ENCODE measurements at regions not wholly inside any gene's neighbourhood (a gene's known extent, or its start where the extent isn't known, plus 50 kb on each side); places are given as distances from the start of the nearest gene placed in this dataset.
A peak's percentile ranks its signal among the peaks of the same experiment; 100 is the strongest.

- no peak for DNase-seq (ENCODE audit: low spot score)
These were observed 395.2 kb upstream of the DCN start for GRCh38 chr12:91577586-91578539.

GRCh38 chr12:91576432-91576831 is 393.8 kb upstream of the DCN start:
- no peak for DNase-seq (ENCODE audit: low spot score)

GRCh38 chr12:91575630-91576029 is 393.0 kb upstream of the DCN start:
- no peak for DNase-seq (ENCODE audit: low spot score)

- no peak for DNase-seq (ENCODE audit: low spot score)
These were observed 392.4 kb upstream of the DCN start for GRCh38 chr12:91574975-91575374.

DNA sequence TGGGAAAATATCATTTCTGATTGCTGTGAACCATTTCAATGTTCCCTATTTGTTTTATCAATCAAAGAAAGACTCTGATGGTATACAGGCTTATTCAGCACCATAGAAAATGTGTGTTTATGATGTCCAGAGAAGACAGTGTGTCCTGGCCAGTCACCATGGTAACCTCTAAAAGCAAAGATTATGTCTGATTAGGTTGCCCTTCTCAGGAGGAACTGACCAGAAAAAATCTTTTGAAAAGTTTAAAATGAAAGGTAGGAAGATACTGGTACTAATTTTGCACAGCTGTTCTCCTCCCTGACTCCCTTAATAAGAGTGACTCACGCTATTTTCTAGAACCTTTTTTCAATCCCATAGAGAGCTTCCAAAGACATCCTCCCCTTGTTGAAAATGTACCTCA is 391.8 kb upstream of the DCN start:
- DNase-seq (ENCODE audit: low spot score): no peak

DNA sequence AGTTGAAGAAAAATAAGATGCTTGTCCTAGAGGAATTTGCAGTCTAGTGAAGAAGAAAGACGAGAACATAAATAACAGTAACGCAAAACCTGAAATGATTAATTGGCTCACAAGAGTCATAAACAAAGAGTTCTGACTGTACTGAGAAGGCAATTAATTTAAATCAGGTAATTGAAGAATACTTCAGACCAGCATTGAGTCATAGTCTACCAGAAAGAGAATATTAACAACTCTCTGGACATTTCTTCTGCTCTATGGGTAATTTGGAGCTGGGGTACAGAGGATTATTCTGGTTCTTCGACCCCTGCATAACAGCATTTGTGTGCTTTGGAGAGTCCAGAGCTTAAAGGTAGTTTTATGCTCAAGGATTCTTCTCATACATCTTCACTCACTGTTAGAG is 390.3 kb upstream of the DCN start:
- no peak for DNase-seq (ENCODE audit: low spot score)

DNA sequence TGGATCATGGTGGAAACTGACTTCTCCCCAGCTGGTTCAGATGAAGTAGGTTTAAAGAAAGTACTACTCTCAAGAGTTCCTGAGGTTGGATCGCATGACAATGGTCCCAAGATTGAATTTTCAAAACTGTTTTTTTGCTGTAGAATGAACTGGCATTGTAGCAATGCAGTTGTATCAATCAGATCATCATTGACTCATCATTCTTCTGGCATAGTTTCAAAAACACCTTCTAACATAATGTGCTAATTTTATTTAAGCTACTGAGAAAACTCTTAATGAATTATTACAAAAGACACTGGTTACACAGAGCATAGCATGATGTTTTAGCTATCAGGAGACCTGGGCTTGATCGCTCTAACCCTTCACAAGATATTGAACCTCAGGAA is 384.5 kb upstream of the DCN start:
- no peak for DNase-seq (ENCODE audit: low spot score)

GRCh38 chr12:91566328-91567099 is 383.9 kb upstream of the DCN start:
- DNase-seq (ENCODE audit: low spot score): no peak

DNA sequence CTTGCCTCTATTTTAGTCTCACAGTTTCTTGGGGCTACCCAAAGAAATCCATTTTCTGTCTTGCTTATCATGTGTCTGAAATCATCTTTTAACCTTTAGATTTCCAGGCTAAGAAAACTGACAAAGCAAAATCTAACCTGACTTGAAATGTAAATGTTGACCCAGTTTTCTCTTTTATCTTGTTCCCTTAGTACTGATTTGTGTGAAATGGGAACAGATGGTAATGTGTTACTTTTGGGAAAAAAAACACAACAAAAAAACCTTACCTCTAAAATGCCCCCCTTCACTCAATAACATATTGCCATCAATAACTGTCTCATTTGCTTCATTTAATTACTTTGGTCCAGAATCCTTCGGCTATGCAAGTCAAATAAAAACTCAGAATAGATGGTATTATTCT is 383.2 kb upstream of the DCN start:
- DNase-seq (ENCODE audit: low spot score): no peak

DNA sequence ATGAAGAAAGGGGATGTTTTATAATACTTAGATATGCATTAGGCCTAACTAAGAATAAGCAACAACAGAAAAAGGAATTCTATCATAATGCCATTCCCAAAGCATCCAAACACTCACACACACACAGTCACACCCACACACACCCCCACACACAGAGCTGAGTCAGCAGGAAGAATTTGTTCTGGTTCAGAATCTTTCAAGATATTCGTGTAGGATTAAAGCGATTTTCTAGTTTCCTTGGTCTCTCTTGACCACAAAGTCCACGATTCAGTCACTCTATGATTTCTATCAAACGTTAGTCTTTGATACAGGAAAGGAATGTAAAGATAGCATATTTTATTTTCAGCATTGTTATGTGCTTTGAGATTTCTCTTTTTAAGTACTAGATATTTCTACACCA is 382.6 kb upstream of the DCN start:
- DNase-seq (ENCODE audit: low spot score): no peak

GRCh38 chr12:91563011-91563765 is 380.6 kb upstream of the DCN start:
- DNase-seq (ENCODE audit: low spot score): no peak

- DNase-seq (ENCODE audit: low spot score): peak; percentile 35
These were observed 379.9 kb upstream of the DCN start for GRCh38 chr12:91562476-91562875.

- DNase-seq (ENCODE audit: low spot score): no peak
These were observed 379.3 kb upstream of the DCN start for GRCh38 chr12:91561958-91562325.

DNA sequence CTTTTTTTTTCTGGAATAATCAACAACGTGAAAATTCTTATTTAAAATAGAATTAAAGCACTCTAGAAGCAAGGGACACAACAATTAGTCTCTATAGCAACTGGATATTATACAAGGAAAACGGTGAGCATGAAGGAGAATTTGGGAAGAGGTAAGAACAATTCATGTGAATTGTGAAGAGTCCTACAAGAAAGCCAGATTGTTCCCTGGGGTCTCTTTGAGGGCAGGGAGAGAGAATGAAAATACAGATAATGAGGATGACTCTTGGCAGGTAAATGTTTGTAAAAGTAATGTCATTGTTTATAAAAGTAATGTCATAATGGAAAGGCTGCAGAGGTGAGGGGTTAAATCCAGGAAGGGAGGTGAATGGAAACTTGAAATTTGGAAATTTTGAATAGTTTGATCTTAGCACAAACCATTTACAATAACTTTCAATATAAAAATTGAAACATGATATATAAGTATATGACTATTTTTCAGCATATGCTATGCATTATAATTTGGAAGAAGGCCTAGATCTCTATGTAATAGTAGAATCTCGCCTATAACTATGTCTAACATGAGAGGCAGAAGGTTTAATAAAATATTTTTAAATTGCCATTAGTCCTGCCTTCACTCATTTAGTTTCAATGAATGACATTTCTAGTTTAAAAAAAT is 378.8 kb upstream of the DCN start:
- no peak for DNase-seq (ENCODE audit: low spot score)

GRCh38 chr12:91556909-91557308 is 374.3 kb upstream of the DCN start:
- DNase-seq (ENCODE audit: low spot score): no peak

GRCh38 chr12:91555436-91556415 is 373.1 kb upstream of the DCN start:
- no peak for DNase-seq (ENCODE audit: low spot score)

DNA sequence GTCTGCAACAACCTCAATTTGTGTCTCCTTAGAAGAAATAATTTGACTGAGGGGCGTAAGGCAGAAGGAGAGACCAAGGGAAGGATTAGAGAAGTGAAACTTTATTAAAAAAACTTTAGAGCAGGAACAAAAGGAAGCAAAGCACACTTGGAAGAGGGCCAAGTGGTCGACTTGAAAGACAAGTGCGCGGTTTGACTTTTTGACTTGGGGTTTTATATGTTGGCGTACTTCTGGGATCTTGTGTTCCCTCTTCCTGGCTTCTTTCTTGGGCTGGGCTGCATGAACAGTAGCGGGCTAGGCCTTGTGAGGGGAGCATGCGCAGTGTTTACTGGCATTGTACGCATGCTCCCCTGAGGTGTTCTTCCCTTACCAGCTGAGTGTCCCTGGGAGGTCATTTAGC is 369.3 kb upstream of the DCN start:
- no peak for DNase-seq (ENCODE audit: low spot score)

DNA sequence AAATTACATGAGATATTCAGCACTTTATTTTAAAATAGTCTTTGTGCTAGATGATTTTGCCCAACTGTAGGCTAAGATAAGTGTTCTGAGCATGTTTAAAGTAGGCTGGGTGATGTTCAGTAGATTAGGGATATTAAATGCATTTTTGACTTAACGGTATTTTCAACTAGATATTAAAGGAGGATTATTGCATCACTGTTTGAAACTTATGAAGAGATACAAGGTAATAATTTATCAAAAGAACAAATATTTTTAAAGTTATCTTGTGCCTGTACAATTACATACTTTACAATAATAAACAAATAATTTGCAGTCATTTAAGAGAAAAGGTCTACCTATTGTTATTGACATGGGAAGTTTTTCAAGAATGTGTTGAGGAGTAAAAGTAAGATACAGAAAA is 368.6 kb upstream of the DCN start:
- no peak for DNase-seq (ENCODE audit: low spot score)

DNA sequence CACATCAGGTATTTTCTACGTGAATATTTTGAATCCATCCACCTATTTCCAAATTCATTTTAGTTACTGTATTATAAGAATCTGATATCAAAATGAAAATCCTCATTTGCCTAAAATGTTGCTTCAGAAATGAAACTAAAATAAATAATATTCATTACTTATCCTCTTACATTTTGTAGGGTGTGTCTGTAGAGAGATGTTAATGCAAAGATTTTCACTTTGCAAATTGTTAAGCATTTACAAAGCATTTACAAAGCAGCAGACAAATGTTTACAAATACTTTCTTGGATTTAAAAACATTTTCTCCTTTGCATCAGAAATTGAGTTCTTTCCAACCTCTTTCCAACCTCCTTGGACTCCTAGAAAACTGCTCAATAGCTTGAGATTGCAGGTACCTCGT is 360.0 kb upstream of the DCN start:
- no peak for DNase-seq (ENCODE audit: low spot score)

GRCh38 chr12:91542067-91542466 is 359.4 kb upstream of the DCN start:
- DNase-seq (ENCODE audit: low spot score): no peak

GRCh38 chr12:91538418-91538817 is 355.8 kb upstream of the DCN start:
- no peak for DNase-seq (ENCODE audit: low spot score)
